ENCODE measurements at regions not wholly inside any gene's neighbourhood (a gene's known extent, or its start where the extent isn't known, plus 50 kb on each side); places are given as distances from the start of the nearest gene placed in this dataset.

DNA sequence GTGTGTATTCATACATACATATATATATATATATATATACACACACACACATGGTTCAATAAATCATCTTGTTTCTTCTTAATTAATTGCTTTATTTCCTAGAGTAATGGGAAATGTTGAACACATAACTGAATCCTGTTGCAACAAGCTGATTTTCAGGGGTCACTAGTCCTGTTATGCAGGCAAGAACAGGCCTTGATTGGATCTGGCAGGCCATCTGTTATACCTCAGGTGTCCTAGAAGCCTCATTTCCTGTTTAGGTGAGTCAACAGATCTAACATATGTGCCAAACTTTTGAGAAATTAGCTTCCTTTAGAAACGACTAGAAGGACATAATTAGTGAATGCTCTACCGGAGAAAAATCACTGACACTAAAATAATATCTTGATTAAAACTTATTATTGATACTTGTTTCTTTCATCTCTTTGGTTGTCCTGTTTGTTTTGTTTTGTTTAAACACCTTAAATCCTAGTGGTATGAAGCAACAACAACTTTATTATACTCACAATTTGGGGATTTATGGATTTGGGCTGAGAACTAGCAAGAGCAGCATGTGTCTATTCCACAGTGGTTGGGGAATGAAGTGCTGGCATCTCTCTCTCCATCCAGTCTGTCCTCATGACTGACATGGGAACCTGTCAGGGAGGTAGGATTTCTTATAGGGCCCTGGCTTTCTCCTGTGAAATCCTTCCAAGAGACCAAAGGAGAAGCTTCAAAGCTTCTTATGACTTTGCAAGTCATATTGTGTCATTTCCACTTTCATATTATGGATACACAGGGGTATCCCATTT is 552.6 kb downstream of the NSUN3 start:
- TF ChIP-seq, protein P1, sequence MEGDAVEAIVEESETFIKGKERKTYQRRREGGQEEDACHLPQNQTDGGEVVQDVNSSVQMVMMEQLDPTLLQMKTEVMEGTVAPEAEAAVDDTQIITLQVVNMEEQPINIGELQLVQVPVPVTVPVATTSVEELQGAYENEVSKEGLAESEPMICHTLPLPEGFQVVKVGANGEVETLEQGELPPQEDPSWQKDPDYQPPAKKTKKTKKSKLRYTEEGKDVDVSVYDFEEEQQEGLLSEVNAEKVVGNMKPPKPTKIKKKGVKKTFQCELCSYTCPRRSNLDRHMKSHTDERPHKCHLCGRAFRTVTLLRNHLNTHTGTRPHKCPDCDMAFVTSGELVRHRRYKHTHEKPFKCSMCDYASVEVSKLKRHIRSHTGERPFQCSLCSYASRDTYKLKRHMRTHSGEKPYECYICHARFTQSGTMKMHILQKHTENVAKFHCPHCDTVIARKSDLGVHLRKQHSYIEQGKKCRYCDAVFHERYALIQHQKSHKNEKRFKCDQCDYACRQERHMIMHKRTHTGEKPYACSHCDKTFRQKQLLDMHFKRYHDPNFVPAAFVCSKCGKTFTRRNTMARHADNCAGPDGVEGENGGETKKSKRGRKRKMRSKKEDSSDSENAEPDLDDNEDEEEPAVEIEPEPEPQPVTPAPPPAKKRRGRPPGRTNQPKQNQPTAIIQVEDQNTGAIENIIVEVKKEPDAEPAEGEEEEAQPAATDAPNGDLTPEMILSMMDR (optimal IDR thresholded peaks at IDR 0.05 in 1 of 3, IDR thresholded peaks at IDR 0.05 in 1 of 3, conservative IDR thresholded peaks at IDR 0.05 in 1 of 3; ENCODE audit: extremely low read depth in 1 of 3, insufficient read depth in 2 of 3, low read length in 3 of 3): no peak
- TF ChIP-seq EZH2 (IDR thresholded peaks at IDR 0.05; ENCODE audit: low read length): no peak

Measured in keratinocyte (primary cell).